HCT116 (cell line): ENCODE measurements at regions not wholly inside any gene's neighbourhood (a gene's known extent, or its start where the extent isn't known, plus 50 kb on each side); places are given as distances from the start of the nearest gene placed in this dataset.

ENCODE experiments used
- ATAC-seq: fragments of 200-7000 bp; cut with Tn5 transposase; 2 replicates; pipeline ENCODE4 v1.9.1; 2020; ENCODE audit warnings: mild to moderate bottlenecking, moderate library complexity
- BruUV-seq: library from RNA; stranded (reverse); fragments of 400-500 nt; replicated peaks from 2 replicates; lab custom pipeline; 2021; lab: Mats Ljungman, UMichigan
- CTCF ChIA-PET: fragments of 300-600 bp; sonication (Branson Sonifier 250); formaldehyde crosslinking; loops from one replicate; lab custom pipeline; 2021; ENCODE audit warnings: antibody characterized with exemption; lab: Charles Lee
- POLR2A ChIA-PET: fragments of 300-600, 350-600 bp; sonication (Branson Sonifier 250); formaldehyde crosslinking; loops from one replicate; lab custom pipeline; 2021; ENCODE audit warnings: antibody characterized with exemption; lab: Charles Lee
- RAD21 ChIA-PET, 2 experiments: fragments of 300-600 bp; sonication (Branson Sonifier 250); formaldehyde crosslinking; loops; one replicate each; lab custom pipeline; 2023; ENCODE audit warnings: low total read pairs in 2 of 2; ENCODE audit not compliant: uncharacterized antibody in 2 of 2, unreplicated experiment in 2 of 2, low non-redundant PET in 1 of 2; lab: Charles Lee
- DNase-seq: peaks from one replicate; pipeline ENCODE4 v3.0.0-alpha.2; 2010; ENCODE audit warnings: low read depth, low spot score
- H2AFZ ChIP-seq: fragments of 200-600 bp; shearing (Covaris generic), sonication (generic); 2 replicates; pipeline ENCODE4 v1.6.1; 2017; ENCODE audit warnings: low read depth, mixed run types, mixed read lengths, antibody characterized with exemption, low read length; ENCODE audit not compliant: poor library complexity, severe bottlenecking
- H3K27ac ChIP-seq: 2 replicates; pipeline ENCODE4 v1.5.1; 2012; ENCODE audit warnings: low read depth, low read length
- H3K27me3 ChIP-seq: fragments of 200-600 bp; sonication (generic); 2 replicates; pipeline ENCODE4 v1.6.1; 2016; ENCODE audit warnings: mixed run types, low read length, mixed read lengths; ENCODE audit not compliant: insufficient read depth
- H3K36me3 ChIP-seq, 2 experiments: fragments of 200-500 bp in 1 of 2; fragments of 200-600 bp in 1 of 2; sonication (Bioruptor generic) in 1 of 2; sonication (generic) in 1 of 2; 2 replicates each; pipeline versions ENCODE4 v1.5.1 to v1.6.1; 2014 to 2016; ENCODE audit warnings: low read length in 2 of 2, inconsistent platforms in 1 of 2, mixed read lengths in 1 of 2, mixed run types in 1 of 2; ENCODE audit not compliant: insufficient read depth in 2 of 2, control insufficient read depth in 1 of 2
- H3K4me1 ChIP-seq, 2 experiments: fragments of 200-600 bp in 1 of 2; sonication (generic) in 1 of 2; 2 replicates each; pipeline versions ENCODE4 v1.5.1 to v1.6.1; 2012 to 2017; ENCODE audit warnings: low read length in 2 of 2, inconsistent platforms in 1 of 2, mild to moderate bottlenecking in 1 of 2, mixed read lengths in 1 of 2, mixed run types in 1 of 2, moderate library complexity in 1 of 2; ENCODE audit not compliant: insufficient read depth in 2 of 2, control insufficient read depth in 1 of 2
- H3K4me2 ChIP-seq: fragments of 200-600 bp; sonication (generic); 2 replicates; pipeline ENCODE4 v1.6.1; 2017; ENCODE audit warnings: mixed run types, low read length, mixed read lengths
- H3K4me3 ChIP-seq, 2 experiments: fragments of 200-600 bp in 1 of 2; sonication (generic) in 1 of 2; replicated peaks in 1 of 2; 2 replicates each; pipeline ENCODE4 v1.5.1; 2011 to 2016; ENCODE audit warnings: low read length in 2 of 2, control low read depth in 1 of 2, low read depth in 1 of 2, mild to moderate bottlenecking in 1 of 2, mixed read lengths in 1 of 2, mixed run types in 1 of 2
- H3K79me2 ChIP-seq: fragments of 200-600 bp; sonication (generic); 2 replicates; pipeline ENCODE4 v1.6.1; 2017; ENCODE audit warnings: mild to moderate bottlenecking, mixed run types, low read length, moderate library complexity, mixed read lengths; ENCODE audit not compliant: insufficient read depth
- H3K9ac ChIP-seq: fragments of 200-600 bp; sonication (generic); 2 replicates; pipeline ENCODE4 v1.6.1; 2016; ENCODE audit warnings: low read length, mixed read lengths
- H3K9me2 ChIP-seq: fragments of 200-600 bp; sonication (generic), shearing (Covaris generic); 2 replicates; pipeline ENCODE4 v1.6.1; 2017; ENCODE audit warnings: mixed run types, mild to moderate bottlenecking, moderate library complexity; ENCODE audit not compliant: insufficient read depth
- H3K9me3 ChIP-seq, 2 experiments: fragments of 200-500 bp in 1 of 2; fragments of 200-600 bp in 1 of 2; sonication (Bioruptor generic) in 1 of 2; sonication (generic) in 1 of 2; 2 replicates each; pipeline ENCODE4 v1.6.1; 2014 to 2017; ENCODE audit warnings: low read length in 2 of 2, mixed read lengths in 2 of 2, inconsistent platforms in 1 of 2, low read depth in 1 of 2, mild to moderate bottlenecking in 1 of 2, mixed run types in 1 of 2, moderate library complexity in 1 of 2; ENCODE audit not compliant: control insufficient read depth in 1 of 2, insufficient read depth in 1 of 2
- H4K20me1 ChIP-seq: fragments of 200-600 bp; sonication (generic), shearing (Covaris generic); 2 replicates; pipeline ENCODE4 v1.6.1; 2017; ENCODE audit warnings: mixed run types, mild to moderate bottlenecking, moderate library complexity; ENCODE audit not compliant: insufficient read depth
- CTCF ChIP-seq, 3 experiments: fragments of 200-600 bp in 1 of 3; sonication (generic) in 1 of 3; IDR thresholded peaks in 2 of 3; conservative IDR thresholded peaks in 1 of 3; 2 replicates each; pipeline ENCODE4 v1.5.1; 2012 to 2017; ENCODE audit warnings: low read depth in 2 of 3, low read length in 2 of 3, antibody characterized with exemption in 1 of 3, borderline replicate concordance in 1 of 3, control low read depth in 1 of 3, mild to moderate bottlenecking in 1 of 3, mixed read lengths in 1 of 3, mixed run types in 1 of 3, moderate library complexity in 1 of 3; ENCODE audit not compliant: insufficient read depth in 1 of 3
- ELF1 ChIP-seq: IDR thresholded peaks from 2 replicates; pipeline ENCODE4 v1.6.1; 2012; ENCODE audit warnings: low read depth, borderline replicate concordance
- EZH2phosphoT487 ChIP-seq: fragments of 200-600 bp; IDR thresholded peaks from 2 replicates; pipeline ENCODE4 v1.6.1; 2018; ENCODE audit warnings: antibody characterized with exemption, borderline replicate concordance
- FOSL1 ChIP-seq: IDR thresholded peaks from 2 replicates; pipeline ENCODE4 v1.6.1; 2012; ENCODE audit warnings: low read depth
- JUND ChIP-seq: IDR thresholded peaks from 2 replicates; pipeline ENCODE4 v1.6.1; 2012
- RAD21 ChIP-seq: IDR thresholded peaks from 2 replicates; pipeline ENCODE4 v1.6.1; 2012; ENCODE audit warnings: low read depth, mild to moderate bottlenecking
- SIN3A ChIP-seq: IDR thresholded peaks from 2 replicates; pipeline ENCODE4 v1.6.1; 2012; ENCODE audit warnings: low read depth
- SP1 ChIP-seq: IDR thresholded peaks from 2 replicates; pipeline ENCODE4 v1.6.1; 2012; ENCODE audit warnings: low read depth
- SRF ChIP-seq: IDR thresholded peaks from 2 replicates; pipeline ENCODE4 v1.6.1; 2012; ENCODE audit warnings: low read depth
- TCF7L2 ChIP-seq: IDR thresholded peaks from 2 replicates; pipeline ENCODE4 v1.7.0; 2011; ENCODE audit warnings: borderline replicate concordance, inconsistent platforms; ENCODE audit not compliant: insufficient read depth, insufficient read length; ENCODE audit errors: extremely low read depth
- YY1 ChIP-seq: IDR thresholded peaks from 2 replicates; pipeline ENCODE4 v1.6.1; 2011; ENCODE audit warnings: low read length, low read depth, moderate library complexity, mild to moderate bottlenecking; ENCODE audit not compliant: insufficient replicate concordance; ENCODE audit errors: extremely low read depth
- ZNF274 ChIP-seq: fragments of 200-500 bp; sonication (Bioruptor generic); IDR thresholded peaks from 2 replicates; pipeline ENCODE4 v1.6.1; 2014; ENCODE audit warnings: mild to moderate bottlenecking, low read depth, low read length, inconsistent platforms
- intact Hi-C: fragments of 100-400 bp; cut with micrococcal nuclease; formaldehyde crosslinking; loops from 2 replicates; pipeline ENCODE4 v1.10.0; 2022
- TF ChIP-seq, protein P1 (sequence below): IDR thresholded peaks from 2 replicates; pipeline ENCODE4 v1.6.1; 2012
- TF ChIP-seq, protein P2 (sequence below): IDR thresholded peaks from 2 replicates; pipeline ENCODE4 v1.6.1; 2012; ENCODE audit warnings: low read depth
- TF ChIP-seq, protein P3 (sequence below): IDR thresholded peaks from 2 replicates; pipeline ENCODE4 v1.6.1; 2012
- TF ChIP-seq, protein P4 (sequence below): IDR thresholded peaks from 2 replicates; pipeline ENCODE4 v1.6.1; 2011; ENCODE audit warnings: mild to moderate bottlenecking, low read length, moderate library complexity; ENCODE audit not compliant: insufficient replicate concordance; ENCODE audit errors: extremely low read depth

DNA sequence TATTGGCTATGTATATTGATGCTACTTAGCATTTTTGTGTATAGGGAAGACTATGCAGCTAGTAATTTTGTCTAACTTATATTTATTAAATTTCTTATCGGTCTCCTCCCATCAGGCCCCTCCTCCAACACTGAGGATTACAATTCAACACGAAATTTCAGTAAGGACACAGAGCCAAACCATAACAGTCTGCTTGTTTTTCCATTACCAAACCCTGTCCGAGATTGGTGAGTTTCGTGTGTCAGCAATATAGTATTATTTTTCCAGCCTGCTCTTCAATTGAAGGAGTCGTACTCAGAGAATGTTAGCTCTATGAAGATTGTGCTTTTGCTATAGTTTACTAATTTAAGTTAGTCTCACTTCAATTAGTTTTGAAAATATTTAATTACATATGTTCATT lies 1495.3 kb downstream of the MRPL39 start:
- BruUV-seq = no TSS peak
- H3K4me3 ChIP-seq = no peak overlapping the region
- no peak overlapping the region for H3K27ac ChIP-seq
- ChIA-PET RAD21 (no interaction called here), CTCF (no interaction called here), POLR2A (no interaction called here)
- H3K79me2 ChIP-seq = no peaks in the 10 kb centered on the region
- intact Hi-C loops = no loop called here
- H3K4me1 ChIP-seq = no peaks in the 10 kb centered on the region
- no peak for ATAC-seq
- H4K20me1 ChIP-seq = no peaks in the 10 kb centered on the region
- H3K9me3 ChIP-seq = peaks cover 0 to 17% of the 10 kb centered on the region in 2 experiments; a peak in 2 of 4 replicates
- no peak for DNase-seq
- no peaks in the 10 kb centered on the region for H3K9me2 ChIP-seq
- TF ChIP-seq, protein P1, sequence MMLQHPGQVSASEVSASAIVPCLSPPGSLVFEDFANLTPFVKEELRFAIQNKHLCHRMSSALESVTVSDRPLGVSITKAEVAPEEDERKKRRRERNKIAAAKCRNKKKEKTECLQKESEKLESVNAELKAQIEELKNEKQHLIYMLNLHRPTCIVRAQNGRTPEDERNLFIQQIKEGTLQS = no peak
- TF ChIP-seq, protein P2, sequence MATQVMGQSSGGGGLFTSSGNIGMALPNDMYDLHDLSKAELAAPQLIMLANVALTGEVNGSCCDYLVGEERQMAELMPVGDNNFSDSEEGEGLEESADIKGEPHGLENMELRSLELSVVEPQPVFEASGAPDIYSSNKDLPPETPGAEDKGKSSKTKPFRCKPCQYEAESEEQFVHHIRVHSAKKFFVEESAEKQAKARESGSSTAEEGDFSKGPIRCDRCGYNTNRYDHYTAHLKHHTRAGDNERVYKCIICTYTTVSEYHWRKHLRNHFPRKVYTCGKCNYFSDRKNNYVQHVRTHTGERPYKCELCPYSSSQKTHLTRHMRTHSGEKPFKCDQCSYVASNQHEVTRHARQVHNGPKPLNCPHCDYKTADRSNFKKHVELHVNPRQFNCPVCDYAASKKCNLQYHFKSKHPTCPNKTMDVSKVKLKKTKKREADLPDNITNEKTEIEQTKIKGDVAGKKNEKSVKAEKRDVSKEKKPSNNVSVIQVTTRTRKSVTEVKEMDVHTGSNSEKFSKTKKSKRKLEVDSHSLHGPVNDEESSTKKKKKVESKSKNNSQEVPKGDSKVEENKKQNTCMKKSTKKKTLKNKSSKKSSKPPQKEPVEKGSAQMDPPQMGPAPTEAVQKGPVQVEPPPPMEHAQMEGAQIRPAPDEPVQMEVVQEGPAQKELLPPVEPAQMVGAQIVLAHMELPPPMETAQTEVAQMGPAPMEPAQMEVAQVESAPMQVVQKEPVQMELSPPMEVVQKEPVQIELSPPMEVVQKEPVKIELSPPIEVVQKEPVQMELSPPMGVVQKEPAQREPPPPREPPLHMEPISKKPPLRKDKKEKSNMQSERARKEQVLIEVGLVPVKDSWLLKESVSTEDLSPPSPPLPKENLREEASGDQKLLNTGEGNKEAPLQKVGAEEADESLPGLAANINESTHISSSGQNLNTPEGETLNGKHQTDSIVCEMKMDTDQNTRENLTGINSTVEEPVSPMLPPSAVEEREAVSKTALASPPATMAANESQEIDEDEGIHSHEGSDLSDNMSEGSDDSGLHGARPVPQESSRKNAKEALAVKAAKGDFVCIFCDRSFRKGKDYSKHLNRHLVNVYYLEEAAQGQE = no peak
- no peak for TF ChIP-seq SRF
- TF ChIP-seq RAD21 = no peak
- TF ChIP-seq EZH2phosphoT487 = no peak
- TF ChIP-seq ELF1 = no peak
- no peak for TF ChIP-seq SP1
- no peak for TF ChIP-seq SIN3A
- no peak for TF ChIP-seq ZNF274
- TF ChIP-seq FOSL1 = no peak
- TF ChIP-seq TCF7L2 = no peak
- no peak for TF ChIP-seq CTCF (IDR thresholded peaks at IDR 0.05 in 2 of 3, conservative IDR thresholded peaks at IDR 0.05 in 1 of 3; ENCODE audit: borderline replicate concordance in 1 of 3, insufficient read depth in 1 of 3, low read depth in 2 of 3, low read length in 2 of 3)
- TF ChIP-seq, protein P3, sequence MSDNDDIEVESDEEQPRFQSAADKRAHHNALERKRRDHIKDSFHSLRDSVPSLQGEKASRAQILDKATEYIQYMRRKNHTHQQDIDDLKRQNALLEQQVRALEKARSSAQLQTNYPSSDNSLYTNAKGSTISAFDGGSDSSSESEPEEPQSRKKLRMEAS = no peak
- TF ChIP-seq, protein P4, sequence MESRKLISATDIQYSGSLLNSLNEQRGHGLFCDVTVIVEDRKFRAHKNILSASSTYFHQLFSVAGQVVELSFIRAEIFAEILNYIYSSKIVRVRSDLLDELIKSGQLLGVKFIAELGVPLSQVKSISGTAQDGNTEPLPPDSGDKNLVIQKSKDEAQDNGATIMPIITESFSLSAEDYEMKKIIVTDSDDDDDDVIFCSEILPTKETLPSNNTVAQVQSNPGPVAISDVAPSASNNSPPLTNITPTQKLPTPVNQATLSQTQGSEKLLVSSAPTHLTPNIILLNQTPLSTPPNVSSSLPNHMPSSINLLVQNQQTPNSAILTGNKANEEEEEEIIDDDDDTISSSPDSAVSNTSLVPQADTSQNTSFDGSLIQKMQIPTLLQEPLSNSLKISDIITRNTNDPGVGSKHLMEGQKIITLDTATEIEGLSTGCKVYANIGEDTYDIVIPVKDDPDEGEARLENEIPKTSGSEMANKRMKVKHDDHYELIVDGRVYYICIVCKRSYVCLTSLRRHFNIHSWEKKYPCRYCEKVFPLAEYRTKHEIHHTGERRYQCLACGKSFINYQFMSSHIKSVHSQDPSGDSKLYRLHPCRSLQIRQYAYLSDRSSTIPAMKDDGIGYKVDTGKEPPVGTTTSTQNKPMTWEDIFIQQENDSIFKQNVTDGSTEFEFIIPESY = no peak
- TF ChIP-seq JUND = no peak
- no peak for TF ChIP-seq YY1
- H3K36me3 ChIP-seq = no peaks in the 10 kb centered on the region
- no peak overlapping the region for H2AFZ ChIP-seq
- no peaks in the 10 kb centered on the region for H3K27me3 ChIP-seq
- no peak overlapping the region for H3K9ac ChIP-seq
- H3K4me2 ChIP-seq = no peak overlapping the region
